PC-9 (cell line): ENCODE measurements at regions not wholly inside any gene's neighbourhood (a gene's known extent, or its start where the extent isn't known, plus 50 kb on each side); places are given as distances from the start of the nearest gene placed in this dataset.

Experiments
- BruUV-seq: library from RNA; stranded (reverse); fragments of 400-500 nt; replicated peaks from 2 replicates; lab custom pipeline; 2021; lab: Mats Ljungman, UMichigan
- CTCF ChIA-PET: fragments of 300-600 bp; sonication (Branson Sonifier 250); formaldehyde crosslinking; loops from one replicate; lab custom pipeline; 2022; ENCODE audit warnings: antibody characterized with exemption; lab: Charles Lee
- POLR2A ChIA-PET: fragments of 300-600 bp; sonication (Branson Sonifier 250); formaldehyde crosslinking; loops from one replicate; lab custom pipeline; 2022; ENCODE audit warnings: antibody characterized with exemption; ENCODE audit not compliant: unreplicated experiment; lab: Charles Lee
- DNase-seq, 2 experiments: peaks; one replicate each; pipeline versions ENCODE4 v3.0.0 to v3.0.0-alpha.2; 2015 to 2022; ENCODE audit warnings: mixed read lengths in 1 of 2
- H2AFZ ChIP-seq: fragments of 200-600 bp; sonication (generic); 2 replicates; pipeline ENCODE4 v1.8.1; 2017; ENCODE audit warnings: antibody characterized with exemption
- H3F3A ChIP-seq: fragments of 200-600 bp; sonication (generic); 2 replicates; pipeline ENCODE4 v1.8.1; 2017; ENCODE audit warnings: antibody characterized with exemption, mild to moderate bottlenecking, low read depth; ENCODE audit not compliant: insufficient read depth
- H3K27ac ChIP-seq: fragments of 200-600 bp; sonication (generic); 2 replicates; pipeline ENCODE4 v1.6.1; 2016; ENCODE audit warnings: mixed run types
- H3K27me3 ChIP-seq: fragments of 200-600 bp; sonication (generic); 2 replicates; pipeline ENCODE4 v1.6.1; 2016; ENCODE audit warnings: low read depth, mixed run types; ENCODE audit not compliant: insufficient read depth
- H3K36me3 ChIP-seq: fragments of 200-600 bp; sonication (generic); 2 replicates; pipeline ENCODE4 v1.6.1; 2016; ENCODE audit warnings: low read depth, mixed run types
- H3K4me1 ChIP-seq: fragments of 200-600 bp; sonication (generic); replicated peaks from 2 replicates; pipeline ENCODE4 v1.6.1; 2016; ENCODE audit warnings: mixed run types; ENCODE audit not compliant: insufficient read depth
- H3K4me2 ChIP-seq: fragments of 200-600 bp; sonication (generic); 2 replicates; pipeline ENCODE4 v1.6.1; 2017; ENCODE audit warnings: mixed run types
- H3K4me3 ChIP-seq: fragments of 200-600 bp; sonication (generic); 2 replicates; pipeline ENCODE4 v1.6.1; 2016; ENCODE audit warnings: mixed run types
- H3K79me2 ChIP-seq: fragments of 200-600 bp; sonication (generic); 2 replicates; pipeline ENCODE4 v1.6.1; 2017; ENCODE audit warnings: low read depth, mixed run types
- H3K9me2 ChIP-seq: fragments of 200-600 bp; sonication (generic); 2 replicates; pipeline ENCODE4 v1.8.1; 2017; ENCODE audit warnings: mild to moderate bottlenecking; ENCODE audit not compliant: insufficient read depth
- H3K9me3 ChIP-seq: fragments of 200-600 bp; sonication (generic); 2 replicates; pipeline ENCODE4 v1.8.1; 2016; ENCODE audit warnings: low read depth; ENCODE audit not compliant: insufficient read depth
- H4K20me1 ChIP-seq: fragments of 200-600 bp; sonication (generic); 2 replicates; pipeline ENCODE4 v1.8.1; 2017; ENCODE audit not compliant: insufficient read depth
- CTCF ChIP-seq: fragments of 200-600 bp; sonication (generic); conservative IDR thresholded peaks from 2 replicates; pipeline ENCODE4 v1.6.1; 2017; ENCODE audit warnings: mixed run types, antibody characterized with exemption, mild to moderate bottlenecking, moderate library complexity
- EZH2 ChIP-seq: fragments of 200-600 bp; sonication (generic); IDR thresholded peaks from 2 replicates; pipeline ENCODE4 v1.8.0; 2017; ENCODE audit warnings: antibody characterized with exemption, low read depth
- intact Hi-C: fragments of 100-400 bp; cut with micrococcal nuclease; formaldehyde crosslinking; loops from one replicate; pipeline ENCODE4 v1.10.0; 2022; ENCODE audit not compliant: unreplicated experiment

GRCh38 chr5:82910491-82910890, 166.7 kb downstream of the TMEM167A start:
- no peak for TF ChIP-seq CTCF
- TF ChIP-seq EZH2, result no peak
- Histone ChIP-seq H4K20me1 (no peaks in the 10 kb centered on the region), H3K79me2 (no peaks in the 10 kb centered on the region), H3K9me2 (no peaks in the 10 kb centered on the region), H3K36me3 (no peaks in the 10 kb centered on the region), H3K4me3 (no peak overlapping the region), H3K4me1 (no peaks in the 10 kb centered on the region), H3K27ac (no peak overlapping the region), H3F3A (no peaks in the 10 kb centered on the region), H3K9me3 (0 out of 2 replicates have a peak, but pooled peaks cover 2% of the 10 kb centered on the region), H3K4me2 (no peak overlapping the region), H2AFZ (no peak overlapping the region), H3K27me3 (no peaks in the 10 kb centered on the region)
- ChIA-PET POLR2A (no interaction called here), CTCF (no interaction called here)
- intact Hi-C loops, result no loop called here
- BruUV-seq, result no TSS peak
- no peak for DNase-seq

GRCh38 chr5:82909771-82910170, 167.4 kb downstream of the TMEM167A start:
- no peak for DNase-seq
- no peaks in the 10 kb centered on the region for H4K20me1 ChIP-seq
- no peaks in the 10 kb centered on the region for H3K36me3 ChIP-seq
- H3K4me1 ChIP-seq, result no peaks in the 10 kb centered on the region
- no TSS peak for BruUV-seq
- no peak overlapping the region for H2AFZ ChIP-seq
- H3K9me3 ChIP-seq, result no peaks in the 10 kb centered on the region
- no peak overlapping the region for H3K4me2 ChIP-seq
- TF ChIP-seq EZH2 (no peak), CTCF (no peak)
- no peaks in the 10 kb centered on the region for H3K9me2 ChIP-seq
- no peaks in the 10 kb centered on the region for H3K27me3 ChIP-seq
- no peak overlapping the region for H3K4me3 ChIP-seq
- CTCF ChIA-PET, result no interaction called here
- no peaks in the 10 kb centered on the region for H3F3A ChIP-seq
- no peaks in the 10 kb centered on the region for H3K79me2 ChIP-seq
- intact Hi-C loops, result no loop called here
- POLR2A ChIA-PET, result no interaction called here
- H3K27ac ChIP-seq, result no peak overlapping the region

GRCh38 chr5:82905986-82906385, 171.2 kb downstream of the TMEM167A start:
- no peaks in the 10 kb centered on the region for H3K79me2 ChIP-seq
- H3K36me3 ChIP-seq, result no peaks in the 10 kb centered on the region
- H3F3A ChIP-seq, result no peaks in the 10 kb centered on the region
- ChIA-PET POLR2A (no interaction called here), CTCF (no interaction called here)
- H3K27me3 ChIP-seq, result no peaks in the 10 kb centered on the region
- intact Hi-C loops, result no loop called here
- no peak overlapping the region for H3K4me3 ChIP-seq
- H3K4me2 ChIP-seq, result no peak overlapping the region
- BruUV-seq, result no TSS peak
- TF ChIP-seq CTCF, result no peak
- no peak for TF ChIP-seq EZH2
- H3K27ac ChIP-seq, result no peak overlapping the region
- DNase-seq, result no peak
- no peaks in the 10 kb centered on the region for H4K20me1 ChIP-seq
- H3K9me3 ChIP-seq, result peaks cover 4% of the 10 kb centered on the region; the same call in 1 of the 2 replicates
- no peaks in the 10 kb centered on the region for H3K9me2 ChIP-seq
- no peaks in the 10 kb centered on the region for H3K4me1 ChIP-seq
- H2AFZ ChIP-seq, result no peak overlapping the region
